ENCODE measurements at regions not wholly inside any gene's neighbourhood (a gene's known extent, or its start where the extent isn't known, plus 50 kb on each side); places are given as distances from the start of the nearest gene placed in this dataset.
A peak's percentile ranks its signal among the peaks of the same experiment; 100 is the strongest.

DNA sequence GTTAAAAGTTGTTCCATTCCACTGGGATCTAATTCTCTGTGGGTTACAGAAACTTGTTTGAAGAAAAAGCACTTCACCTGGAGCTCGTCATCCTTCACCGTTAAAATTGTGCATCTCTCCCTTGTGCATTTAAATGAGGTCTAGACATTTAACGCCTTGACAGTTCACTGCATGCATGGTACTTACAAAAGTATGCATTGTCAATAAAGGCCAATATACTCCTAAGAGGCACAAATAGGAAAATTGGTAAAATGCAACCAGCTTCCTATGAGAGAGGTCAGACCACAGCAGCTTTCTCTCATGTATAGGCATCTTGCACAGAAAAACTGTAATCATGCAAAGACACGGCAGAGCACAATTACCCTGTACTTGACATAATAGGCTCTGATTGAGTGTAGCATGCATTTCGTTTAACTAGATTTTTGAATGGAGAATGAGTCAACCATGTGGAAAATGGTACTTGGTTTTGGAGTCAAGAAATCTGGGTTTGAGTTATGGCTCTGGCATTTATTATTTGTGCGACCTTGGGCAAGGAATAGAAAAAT is 378.5 kb downstream of the RFPL4B start:
- DNase-seq (ENCODE audit: low spot score) = no peak

DNA sequence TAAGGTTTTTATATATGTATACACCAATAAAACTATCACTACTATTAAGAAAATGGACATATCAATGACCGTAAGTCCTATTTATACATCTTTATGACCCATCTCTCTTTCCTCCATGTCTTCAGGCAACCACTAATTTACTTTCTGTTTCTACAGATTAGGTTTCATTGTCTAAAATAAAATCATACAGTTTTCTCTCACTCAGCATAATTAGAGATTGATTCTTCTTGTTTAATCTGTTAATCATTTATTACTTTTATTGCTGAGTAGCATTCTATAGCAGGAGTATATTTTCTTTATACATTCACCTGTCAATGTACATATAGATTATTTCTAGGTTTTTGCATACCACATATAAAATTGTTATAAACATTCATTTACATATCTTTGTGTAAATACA is 388.0 kb downstream of the RFPL4B start:
- no peak for DNase-seq (ENCODE audit: low spot score)

DNA sequence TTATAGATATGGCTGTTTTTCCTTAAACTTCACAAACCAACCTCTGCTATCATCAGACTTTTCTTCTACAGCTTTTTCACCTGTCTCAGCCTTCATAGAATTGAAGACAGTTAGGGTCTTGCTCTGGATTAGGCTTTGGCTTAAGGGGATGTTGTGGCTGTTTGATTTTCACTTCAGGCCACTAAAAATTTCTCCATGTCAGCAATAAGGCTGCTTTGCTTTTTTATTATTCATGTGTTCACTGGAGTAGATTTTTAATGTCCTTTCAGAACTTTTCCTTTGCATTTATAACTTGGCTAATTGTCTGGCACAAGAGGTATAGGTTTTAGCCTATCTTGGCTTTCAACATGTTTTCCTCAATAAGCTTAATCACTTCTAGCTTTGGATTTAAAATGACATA is 392.6 kb downstream of the RFPL4B start:
- DNase-seq (ENCODE audit: low spot score) = no peak

DNA sequence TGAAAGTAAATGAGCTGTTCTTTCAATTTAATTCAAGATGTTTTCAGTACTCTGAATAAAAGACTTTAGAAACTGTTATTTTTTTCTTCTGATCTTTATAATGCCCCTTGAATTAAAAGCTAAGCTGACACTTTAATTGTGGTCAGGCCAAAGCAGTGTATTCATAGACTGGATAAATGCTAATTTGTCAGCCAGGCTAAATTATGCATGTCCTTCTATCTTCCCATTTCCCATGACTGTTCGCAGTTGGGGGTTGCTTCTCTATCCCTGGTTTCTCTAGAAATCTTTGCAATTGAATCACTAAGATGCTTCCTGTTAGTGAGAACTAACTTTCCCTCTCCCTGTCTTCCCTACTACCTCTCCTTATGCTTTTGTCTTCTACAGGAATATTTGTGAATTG is 396.2 kb downstream of the RFPL4B start:
- peak; percentile 18 for DNase-seq (ENCODE audit: low spot score)

DNA sequence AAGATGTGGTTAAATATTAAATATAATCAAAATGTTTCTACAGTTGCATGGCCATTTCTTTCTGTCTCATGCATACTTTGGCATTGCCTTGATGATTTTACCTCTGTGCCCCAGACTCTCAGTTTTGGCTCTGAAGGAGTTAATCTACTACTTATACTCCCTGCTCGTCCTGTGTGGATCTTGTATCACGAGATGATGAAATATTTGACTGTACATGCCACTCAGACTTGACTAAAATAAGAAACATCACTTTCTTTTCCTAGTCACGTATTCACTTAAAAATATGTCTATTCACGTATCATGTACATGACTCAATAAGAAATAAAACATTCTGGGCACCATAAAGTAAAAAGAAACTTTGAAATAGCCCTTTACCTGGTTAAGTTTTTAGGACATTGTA is 397.7 kb downstream of the RFPL4B start:
- DNase-seq (ENCODE audit: low spot score) = no peak

DNA sequence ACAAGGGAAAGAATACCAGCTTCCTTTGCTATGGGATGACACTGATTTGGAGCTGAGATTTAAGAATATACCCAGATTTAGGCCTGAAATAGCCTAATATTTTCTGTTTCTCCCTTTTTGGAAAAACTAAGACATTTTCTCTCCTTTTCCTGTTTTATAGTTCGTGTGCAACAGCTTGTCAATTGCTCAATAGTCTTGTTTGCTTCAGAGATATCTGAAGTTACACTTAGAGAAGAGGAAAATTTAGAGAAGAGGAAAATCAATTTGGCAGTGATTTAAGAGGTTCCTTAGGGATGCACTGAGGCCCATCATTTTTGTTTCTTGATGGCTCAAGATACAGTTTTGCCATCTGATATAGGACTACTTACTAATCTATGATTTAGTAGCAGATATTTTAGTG is 398.6 kb downstream of the RFPL4B start:
- no peak for DNase-seq (ENCODE audit: low spot score)

DNA sequence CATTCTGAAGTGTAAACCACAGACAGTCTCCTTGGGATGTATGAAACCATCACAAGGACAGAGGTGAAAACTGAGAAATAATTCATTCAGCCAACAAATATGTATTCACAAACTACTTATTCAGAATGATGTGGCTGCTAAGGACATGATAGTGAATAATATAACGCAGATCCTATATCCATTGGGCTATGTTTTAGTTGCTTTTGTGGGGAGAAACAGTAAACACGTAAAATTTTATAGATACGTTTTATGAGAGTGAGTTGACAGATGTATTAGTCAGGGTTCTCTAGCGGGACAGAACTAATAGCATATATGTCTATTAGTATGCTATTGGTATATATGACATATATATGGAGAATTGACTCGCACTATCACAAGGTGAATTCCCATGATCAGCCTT is 402.5 kb downstream of the RFPL4B start:
- DNase-seq (ENCODE audit: low spot score) = no peak

DNA sequence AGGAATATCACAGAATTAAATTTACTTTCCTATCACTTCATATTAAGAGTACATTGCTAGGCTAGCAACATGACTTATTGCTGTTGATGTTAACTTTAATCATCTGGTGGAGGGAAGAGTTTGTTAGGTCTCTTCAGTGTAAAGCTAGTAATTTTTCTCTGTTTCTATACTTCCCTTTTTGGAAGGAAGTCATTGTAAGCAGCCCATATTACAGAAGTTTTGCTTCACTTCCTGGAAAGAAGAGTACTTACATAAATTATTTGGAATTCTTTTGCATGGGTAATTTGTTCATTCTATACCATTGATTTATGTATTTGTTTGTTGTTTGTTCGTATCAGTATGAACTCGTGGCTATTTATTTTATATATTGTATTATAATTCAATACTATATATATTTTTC is 405.2 kb downstream of the RFPL4B start:
- DNase-seq (ENCODE audit: low spot score) = no peak

DNA sequence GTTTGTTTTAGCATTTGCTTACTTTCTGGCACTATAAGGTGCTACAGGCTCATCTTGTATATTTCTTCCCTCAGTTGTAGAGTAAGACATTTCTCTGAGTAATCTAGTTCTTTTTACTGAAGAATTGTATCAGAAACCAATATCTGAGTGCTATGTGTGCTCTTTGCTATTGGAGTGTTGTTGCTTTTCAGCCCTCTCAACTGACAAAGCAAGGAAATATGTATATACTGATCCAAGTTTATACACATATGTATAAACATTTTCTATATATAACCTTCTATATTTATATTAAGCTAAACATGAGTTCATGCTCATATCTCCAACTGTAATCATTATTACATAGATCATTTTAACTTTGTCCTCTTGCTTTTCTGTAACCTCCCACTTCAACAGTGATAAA is 405.7 kb downstream of the RFPL4B start:
- no peak for DNase-seq (ENCODE audit: low spot score)

DNA sequence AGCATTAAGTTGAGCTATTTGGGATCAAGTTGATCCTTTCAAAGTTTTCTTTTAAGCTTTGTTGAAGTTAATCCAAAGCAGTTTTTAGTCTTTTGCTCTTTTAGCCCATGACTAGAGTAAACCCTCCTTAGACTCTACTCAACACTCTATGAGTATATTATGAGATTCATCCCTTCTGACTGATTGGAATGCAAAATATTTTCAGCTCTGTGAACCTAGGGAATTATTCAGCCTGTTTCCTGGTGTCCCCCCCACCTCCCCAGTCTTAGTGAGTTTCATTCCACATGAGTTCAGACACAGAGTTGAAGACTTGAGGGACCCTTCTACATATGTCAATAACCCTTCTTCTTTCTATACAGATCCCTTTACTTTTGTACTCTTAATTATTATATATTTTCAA is 413.7 kb downstream of the RFPL4B start:
- DNase-seq (ENCODE audit: low spot score) = no peak

DNA sequence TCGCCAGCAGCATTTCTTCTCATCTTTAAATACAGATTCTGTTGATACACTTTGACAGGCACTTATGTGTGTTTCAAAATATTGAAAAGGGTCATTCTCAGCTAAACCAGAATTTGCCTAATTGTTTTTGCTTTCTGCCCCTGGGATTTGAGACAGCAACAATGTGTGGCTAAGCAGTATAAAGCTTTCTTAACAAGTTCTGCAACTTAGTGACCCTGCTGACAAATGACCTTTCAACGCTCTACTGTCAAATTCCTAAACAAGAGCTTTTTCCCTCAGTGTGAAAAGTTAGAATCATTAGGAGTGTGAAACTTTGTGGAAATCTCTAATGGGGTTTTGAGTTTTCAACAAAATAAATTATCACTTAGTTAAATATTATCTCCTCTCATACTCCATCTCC is 414.6 kb downstream of the RFPL4B start:
- no peak for DNase-seq (ENCODE audit: low spot score)

DNA sequence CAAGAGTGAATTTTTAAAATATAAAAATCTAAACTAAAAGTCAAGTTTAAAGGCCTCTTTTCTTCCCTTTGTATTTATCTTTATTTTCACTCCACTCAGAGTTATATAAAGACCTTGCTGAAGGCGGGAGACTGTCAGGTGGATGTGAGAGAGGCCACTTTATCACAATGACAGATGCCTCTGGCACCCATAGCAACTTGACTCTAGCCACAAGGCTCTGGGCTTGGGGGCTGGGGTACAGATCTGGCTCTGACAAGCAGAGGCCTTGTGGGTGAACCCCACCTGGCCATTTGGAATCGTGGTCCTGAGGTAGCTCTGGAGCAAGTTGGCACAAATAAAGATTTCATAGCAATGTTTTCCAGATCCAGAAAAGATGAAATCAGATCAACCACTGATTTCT is 417.2 kb downstream of the RFPL4B start:
- no peak for DNase-seq (ENCODE audit: low spot score)

DNA sequence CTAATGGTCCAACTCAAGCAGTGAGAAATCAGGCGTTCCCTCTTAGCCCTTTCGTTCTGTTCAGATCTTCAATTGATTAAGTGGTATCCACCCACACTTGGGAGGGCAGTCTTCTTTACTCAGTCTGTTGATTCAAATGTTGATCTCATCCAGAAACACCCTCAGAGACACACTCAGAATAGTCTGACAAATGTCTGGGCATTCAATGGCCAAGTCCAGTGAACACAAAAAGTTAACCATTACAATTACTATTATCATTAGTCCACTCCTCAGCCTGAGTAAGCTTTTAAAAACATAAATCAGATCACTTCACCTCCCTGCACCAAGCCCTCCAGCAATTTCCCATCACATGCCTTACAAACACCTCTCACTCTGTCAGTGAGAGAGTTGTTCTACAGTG is 423.2 kb downstream of the RFPL4B start:
- no peak for DNase-seq (ENCODE audit: low spot score)

DNA sequence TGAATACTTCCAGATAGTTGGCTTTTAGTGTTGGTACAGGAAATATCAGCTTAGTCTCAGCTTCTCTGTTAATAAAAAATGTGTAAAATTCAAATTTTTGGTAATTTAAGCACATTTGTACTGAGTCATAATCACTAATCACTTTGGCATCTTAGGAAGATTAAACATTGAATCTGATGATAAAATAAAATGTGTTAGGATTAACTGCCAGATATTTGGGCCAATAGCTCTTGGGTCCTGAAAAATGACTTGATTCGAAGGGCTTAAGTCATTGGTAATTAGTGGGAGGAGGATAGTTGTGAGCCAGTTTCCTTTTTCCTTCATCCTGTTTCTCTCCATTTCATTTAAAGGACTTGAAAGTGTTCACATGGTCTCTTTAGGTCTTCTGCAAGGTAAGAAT is 426.1 kb downstream of the RFPL4B start:
- no peak for DNase-seq (ENCODE audit: low spot score)

DNA sequence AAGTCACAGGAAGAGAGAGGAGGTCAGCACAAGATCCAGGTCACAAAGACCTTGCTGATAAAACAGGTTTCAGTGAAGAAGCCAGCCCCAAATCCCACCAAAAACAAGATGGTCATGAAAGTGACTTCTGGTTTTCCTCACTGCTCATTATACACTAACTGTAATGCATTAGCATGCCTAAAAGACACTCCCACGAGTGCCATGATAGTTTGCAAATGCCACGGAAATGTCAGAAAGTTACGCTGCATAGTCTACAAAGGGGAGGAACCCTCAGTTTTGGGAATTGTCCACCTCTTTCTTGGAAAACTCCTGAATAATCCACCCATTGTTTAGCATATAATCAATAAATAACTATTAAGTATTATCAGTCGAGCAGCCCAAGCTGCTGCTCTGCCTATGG is 427.2 kb downstream of the RFPL4B start:
- no peak for DNase-seq (ENCODE audit: low spot score)

DNA sequence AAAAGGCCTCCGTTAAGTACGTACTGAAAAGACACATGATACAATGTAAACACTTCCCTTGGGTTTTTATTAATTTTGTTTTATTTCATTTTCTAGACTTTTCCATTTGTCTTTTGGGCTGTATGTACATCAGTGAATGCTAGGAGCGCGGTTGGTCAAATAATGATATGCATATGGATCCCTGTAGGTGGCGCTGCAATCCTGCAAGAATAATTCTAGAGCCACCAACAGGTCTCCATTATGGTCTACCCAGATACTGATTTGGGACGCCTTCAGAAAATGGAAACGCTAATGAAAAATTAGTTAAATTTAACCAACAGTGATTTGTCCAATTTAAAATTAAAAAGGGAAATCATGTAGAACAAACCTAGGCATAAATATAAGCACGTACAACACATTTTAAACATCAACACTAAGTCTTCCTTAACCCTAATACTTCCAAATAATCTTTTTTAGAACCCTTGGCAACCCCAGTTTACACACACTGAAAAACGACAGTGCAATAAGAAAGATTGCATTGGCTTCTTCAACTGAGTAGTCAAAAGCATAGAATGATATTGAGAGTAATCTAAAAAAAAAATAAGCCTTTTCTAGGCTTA is 433.5 kb downstream of the RFPL4B start:
- peak; percentile 88 for DNase-seq (ENCODE audit: low spot score)

DNA sequence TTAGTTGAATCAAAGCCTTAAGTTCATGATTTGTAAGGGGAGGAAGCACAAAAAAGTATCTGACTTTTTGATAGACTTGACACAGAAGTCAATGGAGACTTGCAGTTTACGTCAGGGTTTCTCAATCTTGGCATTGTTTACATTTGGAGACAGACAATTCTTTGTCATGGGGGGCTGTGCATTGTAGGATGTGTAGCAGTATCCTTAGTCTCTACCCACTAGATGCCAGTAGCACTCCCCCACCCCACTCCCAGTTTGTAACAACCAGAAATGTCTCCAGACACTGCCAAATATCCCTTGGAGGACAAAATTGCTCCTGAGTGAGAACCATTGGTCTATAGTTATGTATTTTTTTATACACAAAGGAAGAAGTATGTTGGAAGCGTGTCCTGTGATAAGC is 434.1 kb downstream of the RFPL4B start:
- DNase-seq (ENCODE audit: low spot score) = peak; percentile 21

DNA sequence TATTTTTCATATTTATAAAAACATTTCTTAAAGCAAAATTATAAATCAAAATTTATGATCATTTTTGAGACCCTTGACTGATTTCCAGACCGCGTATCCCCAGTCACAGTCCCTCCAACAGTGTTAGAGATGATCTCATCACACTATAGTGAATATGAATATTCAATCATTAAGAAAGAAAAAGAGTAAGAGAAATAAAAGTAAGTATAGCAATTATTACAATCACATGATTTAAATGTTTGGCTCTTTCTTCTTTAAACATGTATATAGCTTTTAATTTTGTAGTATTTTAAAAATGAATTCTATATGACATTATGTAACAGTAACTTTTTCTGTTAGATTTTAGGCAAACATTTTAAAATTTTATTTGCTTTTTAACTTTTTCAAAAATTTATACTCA is 438.3 kb downstream of the RFPL4B start:
- DNase-seq (ENCODE audit: low spot score) = no peak

DNA sequence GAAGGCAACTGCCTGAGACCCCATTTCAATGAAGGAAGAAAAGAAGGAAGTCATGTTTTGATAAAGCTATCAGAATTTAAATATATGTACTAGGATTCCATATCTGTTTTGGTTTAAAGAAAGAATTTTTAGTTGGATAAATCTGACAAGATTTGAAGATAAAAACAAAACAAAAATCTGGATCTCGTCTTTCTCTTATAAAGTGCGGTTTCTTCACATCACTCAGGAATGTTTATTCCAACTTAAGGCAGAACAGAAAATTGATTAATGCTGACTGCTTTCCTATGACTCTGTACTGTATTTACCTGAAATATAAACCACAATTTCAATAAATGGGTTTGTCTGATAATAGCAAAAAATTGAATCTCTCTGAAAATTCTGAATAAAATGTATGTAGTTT is 439.7 kb downstream of the RFPL4B start:
- DNase-seq (ENCODE audit: low spot score) = no peak

DNA sequence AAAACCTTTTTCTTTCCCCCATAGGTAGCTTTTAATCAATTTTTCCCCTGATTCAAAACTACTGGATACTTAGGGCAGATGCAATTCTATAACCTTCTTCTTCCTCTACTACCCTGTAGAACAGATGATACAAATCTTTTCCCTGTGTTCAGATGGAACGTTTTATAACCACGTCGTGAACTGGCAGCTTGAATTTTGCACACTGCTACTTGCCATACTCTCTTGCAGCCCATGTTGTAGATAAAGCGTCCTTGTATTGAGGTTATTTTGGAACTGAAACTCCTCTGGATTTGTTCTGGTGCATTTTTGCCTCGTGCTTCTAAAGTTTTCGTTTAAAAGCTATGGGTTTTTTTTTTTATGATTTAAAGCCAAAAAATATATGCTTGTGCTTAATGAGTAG is 440.2 kb downstream of the RFPL4B start:
- no peak for DNase-seq (ENCODE audit: low spot score)

DNA sequence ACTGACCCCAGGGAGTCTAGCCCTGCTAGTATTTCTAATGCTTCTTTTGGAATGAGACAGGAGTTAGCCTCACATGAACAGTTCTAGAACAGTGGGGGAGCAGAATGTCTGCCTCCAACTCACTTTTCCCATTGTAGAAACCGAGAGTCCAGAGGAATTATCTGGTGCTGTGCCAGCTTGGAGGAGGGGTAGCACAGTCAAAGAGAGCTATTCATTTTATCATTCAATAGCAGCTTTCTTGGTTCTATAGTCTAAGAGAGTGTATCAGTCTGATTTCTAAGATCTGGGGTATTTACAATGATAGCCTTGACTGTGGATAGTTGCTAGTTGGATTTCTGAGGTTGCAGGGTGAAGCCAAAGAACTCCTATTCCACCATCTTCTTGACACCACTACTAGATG is 448.2 kb downstream of the RFPL4B start:
- DNase-seq (ENCODE audit: low spot score) = no peak

DNA sequence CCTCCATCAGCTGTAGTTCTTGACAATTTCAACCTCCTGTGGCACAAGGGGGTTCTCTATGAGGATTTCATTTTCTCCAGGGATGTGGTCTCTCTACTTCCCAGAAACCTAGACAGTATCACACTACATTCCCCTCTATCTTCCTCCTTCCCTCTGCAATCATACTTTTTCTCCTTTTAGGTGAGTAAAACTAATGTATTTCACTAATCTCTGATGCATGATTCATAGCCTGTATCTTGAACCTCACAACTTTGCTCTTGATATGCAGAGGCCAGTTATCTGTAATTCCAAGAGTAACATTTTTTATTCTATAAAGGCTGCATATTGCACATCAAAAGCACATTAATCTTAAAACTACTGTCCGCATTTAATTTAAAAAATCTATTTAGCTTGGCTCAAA is 449.6 kb downstream of the RFPL4B start:
- DNase-seq (ENCODE audit: low spot score) = no peak

DNA sequence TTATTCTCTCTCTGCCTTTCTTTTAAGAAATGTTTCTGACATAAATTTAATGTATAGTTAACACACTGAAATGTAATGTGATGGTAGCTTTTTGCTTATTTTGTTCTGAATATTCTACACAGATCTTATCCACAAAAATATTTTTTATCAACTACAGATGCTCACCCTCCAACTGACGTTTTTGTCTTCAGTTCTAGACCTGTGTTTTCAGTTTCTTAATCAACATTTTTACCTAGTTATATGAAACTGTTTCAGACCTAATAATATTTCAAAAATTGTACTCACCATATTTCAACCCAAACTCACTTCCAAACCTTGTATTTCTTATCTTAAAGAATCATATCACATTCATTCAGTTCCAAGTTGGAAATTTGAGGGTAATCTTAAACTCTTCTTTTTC is 452.8 kb downstream of the RFPL4B start:
- no peak for DNase-seq (ENCODE audit: low spot score)

DNA sequence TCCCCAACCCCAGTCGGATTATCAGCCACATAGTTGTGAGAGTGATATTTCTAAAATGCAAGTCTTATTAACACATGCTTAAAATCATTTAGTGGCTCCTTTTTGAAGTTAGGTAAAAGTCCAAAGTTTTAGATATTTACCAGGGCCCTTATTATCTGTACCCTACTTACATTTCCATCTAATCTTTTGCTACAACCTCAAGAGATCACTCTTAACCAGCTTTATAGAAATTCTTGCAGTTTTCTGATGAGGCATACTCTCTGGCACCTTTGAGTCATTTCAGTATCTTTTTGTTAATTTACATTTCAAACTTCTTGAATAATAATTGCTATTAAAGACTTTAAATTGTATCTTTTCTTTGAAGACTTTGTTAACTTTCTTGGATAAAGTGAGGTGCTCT is 453.3 kb downstream of the RFPL4B start:
- DNase-seq (ENCODE audit: low spot score) = no peak

DNA sequence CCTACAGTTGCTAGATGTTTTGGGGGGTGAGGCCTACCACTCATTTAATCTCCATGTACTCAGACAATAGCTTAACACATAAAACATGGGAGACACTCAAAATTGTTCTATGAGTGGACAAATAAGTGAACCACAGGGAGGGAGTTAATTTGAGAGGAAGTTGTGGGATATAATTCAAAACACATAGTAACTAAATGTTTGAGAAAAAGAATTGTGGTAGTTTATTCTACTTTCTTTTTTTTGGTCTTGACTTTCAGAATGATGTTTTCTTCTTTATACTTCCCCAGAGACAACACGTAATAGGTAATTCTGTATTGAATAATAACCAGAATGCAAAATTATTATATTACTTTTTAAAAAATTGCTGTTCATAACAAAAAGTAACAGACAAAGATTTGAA is 453.8 kb downstream of the RFPL4B start:
- no peak for DNase-seq (ENCODE audit: low spot score)
